ENCODE measurements at regions not wholly inside any gene's neighbourhood (a gene's known extent, or its start where the extent isn't known, plus 50 kb on each side); places are given as distances from the start of the nearest gene placed in this dataset.

DNA sequence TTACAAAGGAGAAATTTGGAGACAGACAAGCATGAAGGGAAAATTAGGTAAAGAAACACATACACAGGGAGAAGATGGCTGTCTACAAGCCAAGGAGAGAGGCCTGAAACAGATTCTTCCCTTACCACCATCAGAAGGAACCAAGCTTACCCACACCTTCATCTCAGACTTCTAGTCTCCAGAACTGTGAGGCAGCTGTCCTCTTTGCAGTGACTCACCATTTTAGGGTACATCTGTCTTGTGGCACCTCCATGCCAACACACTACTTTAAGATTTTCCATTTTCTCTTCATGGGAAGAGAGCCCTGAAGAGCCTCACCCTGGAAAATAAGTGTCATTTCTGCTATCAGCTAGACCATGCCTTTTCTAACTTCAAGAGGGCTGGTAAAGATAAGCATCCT is 369.3 kb downstream of the FRK start:
- Histone ChIP-seq H3K4me3 (ENCODE audit: low read depth, low read length) (no peak overlapping the region), H3K27me3 (ENCODE audit: insufficient read depth, low read length) (no peaks in the 10 kb centered on the region), H3K36me3 (ENCODE audit: insufficient read depth, low read length) (no peaks in the 10 kb centered on the region), H3K4me1 (ENCODE audit: control insufficient read depth, insufficient read depth, low read length, unreplicated experiment) (no peaks in the 10 kb centered on the region), H3K79me2 (ENCODE audit: control insufficient read depth, insufficient read depth, low read length, unreplicated experiment) (no peaks in the 10 kb centered on the region), H3K27ac (ENCODE audit: low read depth, low read length) (no peak overlapping the region), H2AFZ (ENCODE audit: low read length, unreplicated experiment) (no peak overlapping the region)

- no peak overlapping the region for H3K27ac ChIP-seq (ENCODE audit: low read depth, low read length)
- H3K27me3 ChIP-seq (ENCODE audit: insufficient read depth, low read length), result no peaks in the 10 kb centered on the region
- no peak overlapping the region for H2AFZ ChIP-seq (ENCODE audit: low read length, unreplicated experiment)
- H3K4me3 ChIP-seq (ENCODE audit: low read depth, low read length), result no peak overlapping the region
- no peaks in the 10 kb centered on the region for H3K36me3 ChIP-seq (ENCODE audit: insufficient read depth, low read length)
- H3K4me1 ChIP-seq (ENCODE audit: control insufficient read depth, insufficient read depth, low read length, unreplicated experiment), result no peaks in the 10 kb centered on the region
- no peaks in the 10 kb centered on the region for H3K79me2 ChIP-seq (ENCODE audit: control insufficient read depth, insufficient read depth, low read length, unreplicated experiment)
These were observed 369.8 kb downstream of the FRK start for GRCh38 chr6:115690854-115691253.

- no peak overlapping the region for H2AFZ ChIP-seq (ENCODE audit: low read length, unreplicated experiment)
- H3K79me2 ChIP-seq (ENCODE audit: control insufficient read depth, insufficient read depth, low read length, unreplicated experiment), result no peaks in the 10 kb centered on the region
- no peaks in the 10 kb centered on the region for H3K4me1 ChIP-seq (ENCODE audit: control insufficient read depth, insufficient read depth, low read length, unreplicated experiment)
- no peak overlapping the region for H3K27ac ChIP-seq (ENCODE audit: low read depth, low read length)
- H3K27me3 ChIP-seq (ENCODE audit: insufficient read depth, low read length), result no peaks in the 10 kb centered on the region
- H3K4me3 ChIP-seq (ENCODE audit: low read depth, low read length), result no peak overlapping the region
- H3K36me3 ChIP-seq (ENCODE audit: insufficient read depth, low read length), result 0 out of 2 replicates have a peak, but pooled peaks cover 3% of the 10 kb centered on the region
These were observed 378.5 kb downstream of the FRK start for GRCh38 chr6:115681978-115682775.

- Histone ChIP-seq H3K79me2 (ENCODE audit: control insufficient read depth, insufficient read depth, low read length, unreplicated experiment) (no peaks in the 10 kb centered on the region), H2AFZ (ENCODE audit: low read length, unreplicated experiment) (no peak overlapping the region)
These were observed 380.1 kb downstream of the FRK start for GRCh38 chr6:115680621-115681020.

DNA sequence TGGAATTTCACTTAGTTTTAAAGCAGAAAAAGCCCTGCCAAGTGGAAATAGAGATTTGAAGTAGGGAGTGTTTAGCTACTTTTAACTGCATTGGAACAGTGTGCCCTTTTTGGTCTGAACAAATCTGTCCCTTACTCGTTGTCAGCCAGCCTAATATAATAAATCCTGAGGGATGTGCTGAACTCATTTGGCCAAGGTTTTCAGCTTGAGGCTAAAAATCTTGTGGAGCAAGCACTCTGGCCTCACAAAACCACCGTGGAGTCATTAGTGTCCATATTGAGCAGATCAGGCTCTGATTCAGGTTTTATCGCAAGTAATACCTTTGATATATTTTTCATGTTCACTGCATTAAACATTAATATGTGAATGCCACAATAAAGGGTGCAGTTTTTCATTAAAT is 383.5 kb downstream of the FRK start:
- H3K27ac ChIP-seq (ENCODE audit: low read depth, low read length), result no peak overlapping the region
- no peak overlapping the region for H3K4me3 ChIP-seq (ENCODE audit: low read depth, low read length)
- H3K79me2 ChIP-seq (ENCODE audit: control insufficient read depth, insufficient read depth, low read length, unreplicated experiment), result no peaks in the 10 kb centered on the region
- H3K27me3 ChIP-seq (ENCODE audit: insufficient read depth, low read length), result no peaks in the 10 kb centered on the region
- H3K36me3 ChIP-seq (ENCODE audit: insufficient read depth, low read length), result 0 out of 2 replicates have a peak, but pooled peaks cover 3% of the 10 kb centered on the region
- no peaks in the 10 kb centered on the region for H3K4me1 ChIP-seq (ENCODE audit: control insufficient read depth, insufficient read depth, low read length, unreplicated experiment)
- no peak overlapping the region for H2AFZ ChIP-seq (ENCODE audit: low read length, unreplicated experiment)

More at GRCh38 chr6:115680621-115681020, 380.1 kb downstream of the FRK start:
- H3K4me3 ChIP-seq (ENCODE audit: low read depth, low read length), result no peak overlapping the region
- H3K27ac ChIP-seq (ENCODE audit: low read depth, low read length), result no peak overlapping the region
- no peaks in the 10 kb centered on the region for H3K27me3 ChIP-seq (ENCODE audit: insufficient read depth, low read length)
- 0 out of 2 replicates have a peak, but pooled peaks cover 3% of the 10 kb centered on the region for H3K36me3 ChIP-seq (ENCODE audit: insufficient read depth, low read length)
- H3K4me1 ChIP-seq (ENCODE audit: control insufficient read depth, insufficient read depth, low read length, unreplicated experiment), result no peaks in the 10 kb centered on the region

GRCh38 chr6:115675443-115675842 is 385.2 kb downstream of the FRK start:
- H3K27ac ChIP-seq (ENCODE audit: low read depth, low read length), result no peak overlapping the region
- H2AFZ ChIP-seq (ENCODE audit: low read length, unreplicated experiment), result no peak overlapping the region
- H3K4me3 ChIP-seq (ENCODE audit: low read depth, low read length), result no peak overlapping the region
- H3K36me3 ChIP-seq (ENCODE audit: insufficient read depth, low read length), result 0 out of 2 replicates have a peak, but pooled peaks cover 3% of the 10 kb centered on the region
- H3K4me1 ChIP-seq (ENCODE audit: control insufficient read depth, insufficient read depth, low read length, unreplicated experiment), result no peaks in the 10 kb centered on the region
- no peaks in the 10 kb centered on the region for H3K79me2 ChIP-seq (ENCODE audit: control insufficient read depth, insufficient read depth, low read length, unreplicated experiment)
- H3K27me3 ChIP-seq (ENCODE audit: insufficient read depth, low read length), result no peaks in the 10 kb centered on the region

DNA sequence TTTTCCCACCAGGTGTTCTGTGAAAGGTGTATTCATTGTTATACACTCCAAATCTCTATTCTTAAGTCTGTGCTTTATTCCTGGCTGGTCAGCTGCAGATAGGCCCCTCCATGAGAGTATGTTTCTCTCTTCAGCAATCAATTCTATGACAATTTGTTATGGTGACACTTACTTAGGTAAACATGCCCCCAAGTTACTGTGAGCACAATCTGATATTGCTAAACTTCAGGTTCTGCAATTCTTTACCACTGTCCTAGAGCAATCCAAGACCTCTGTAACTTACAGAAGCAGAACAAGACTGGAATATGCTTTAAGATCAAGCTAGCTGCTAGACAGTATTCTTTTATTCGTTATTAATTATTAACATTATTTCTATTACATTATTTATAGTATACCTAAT is 391.9 kb downstream of the FRK start:
- no peaks in the 10 kb centered on the region for H3K36me3 ChIP-seq (ENCODE audit: insufficient read depth, low read length)
- H3K79me2 ChIP-seq (ENCODE audit: control insufficient read depth, insufficient read depth, low read length, unreplicated experiment), result no peaks in the 10 kb centered on the region
- no peaks in the 10 kb centered on the region for H3K4me1 ChIP-seq (ENCODE audit: control insufficient read depth, insufficient read depth, low read length, unreplicated experiment)
- no peak overlapping the region for H3K27ac ChIP-seq (ENCODE audit: low read depth, low read length)
- H3K4me3 ChIP-seq (ENCODE audit: low read depth, low read length), result no peak overlapping the region
- no peak overlapping the region for H2AFZ ChIP-seq (ENCODE audit: low read length, unreplicated experiment)
- H3K27me3 ChIP-seq (ENCODE audit: insufficient read depth, low read length), result no peaks in the 10 kb centered on the region

GRCh38 chr6:115668211-115668610 is 392.5 kb downstream of the FRK start:
- Histone ChIP-seq H3K4me1 (ENCODE audit: control insufficient read depth, insufficient read depth, low read length, unreplicated experiment) (no peaks in the 10 kb centered on the region), H3K36me3 (ENCODE audit: insufficient read depth, low read length) (no peaks in the 10 kb centered on the region), H3K27ac (ENCODE audit: low read depth, low read length) (no peak overlapping the region), H3K79me2 (ENCODE audit: control insufficient read depth, insufficient read depth, low read length, unreplicated experiment) (no peaks in the 10 kb centered on the region), H2AFZ (ENCODE audit: low read length, unreplicated experiment) (no peak overlapping the region), H3K27me3 (ENCODE audit: insufficient read depth, low read length) (no peaks in the 10 kb centered on the region), H3K4me3 (ENCODE audit: low read depth, low read length) (no peak overlapping the region)

DNA sequence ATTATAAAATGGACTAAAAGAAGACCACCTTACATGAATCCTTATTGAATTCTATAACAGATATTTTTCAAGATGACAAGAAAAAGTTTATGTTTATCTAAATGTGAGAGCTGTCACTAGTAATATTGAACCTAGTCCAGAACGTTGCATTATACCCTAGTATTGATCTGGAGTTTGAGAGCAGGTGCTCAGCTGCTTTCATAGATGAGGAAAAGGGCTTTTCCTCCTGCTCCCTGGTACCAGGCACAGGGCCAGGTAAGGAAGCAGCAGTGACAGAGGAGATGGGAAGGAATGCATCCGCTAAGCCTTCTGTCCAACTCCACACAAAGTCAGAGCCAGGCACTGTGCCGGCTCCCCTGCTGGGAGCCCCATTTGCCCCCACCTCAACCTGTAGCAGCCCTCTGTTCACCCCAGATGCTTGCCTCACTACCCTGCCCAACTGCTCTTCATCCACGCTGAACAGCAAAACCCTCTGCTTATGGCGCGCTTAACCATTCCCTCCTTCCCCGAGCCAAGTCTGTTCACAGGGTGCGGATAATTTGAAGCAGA is 393.1 kb downstream of the FRK start:
- no peaks in the 10 kb centered on the region for H3K36me3 ChIP-seq (ENCODE audit: insufficient read depth, low read length)

DNA sequence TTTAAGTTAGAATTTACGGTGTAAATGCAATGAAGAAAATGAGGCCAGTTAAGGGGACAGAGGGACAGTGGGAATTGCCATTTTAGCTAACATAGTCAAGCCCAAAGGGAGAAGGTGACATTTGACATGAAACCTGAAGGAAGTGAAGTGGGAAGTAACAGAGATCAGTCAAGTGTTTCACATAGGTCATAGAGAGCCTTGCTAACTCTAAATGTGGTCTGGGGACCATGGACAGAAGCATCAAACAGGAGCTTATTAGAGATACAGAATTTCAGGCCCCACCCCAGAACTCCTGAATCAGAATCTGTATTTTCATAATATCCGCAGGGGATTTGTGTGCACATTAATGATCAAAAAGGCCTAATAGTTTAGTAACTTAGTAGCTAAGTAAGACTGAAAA is 393.7 kb downstream of the FRK start:
- H3K36me3 ChIP-seq (ENCODE audit: insufficient read depth, low read length), result no peaks in the 10 kb centered on the region
- no peaks in the 10 kb centered on the region for H3K79me2 ChIP-seq (ENCODE audit: control insufficient read depth, insufficient read depth, low read length, unreplicated experiment)
- no peaks in the 10 kb centered on the region for H3K4me1 ChIP-seq (ENCODE audit: control insufficient read depth, insufficient read depth, low read length, unreplicated experiment)
- H2AFZ ChIP-seq (ENCODE audit: low read length, unreplicated experiment), result no peak overlapping the region
- H3K27ac ChIP-seq (ENCODE audit: low read depth, low read length), result no peak overlapping the region
- H3K4me3 ChIP-seq (ENCODE audit: low read depth, low read length), result no peak overlapping the region
- H3K27me3 ChIP-seq (ENCODE audit: insufficient read depth, low read length), result no peaks in the 10 kb centered on the region

More for the DNA sequence above, 393.1 kb downstream of the FRK start:
- Histone ChIP-seq H3K79me2 (ENCODE audit: control insufficient read depth, insufficient read depth, low read length, unreplicated experiment) (no peaks in the 10 kb centered on the region), H3K4me3 (ENCODE audit: low read depth, low read length) (no peak overlapping the region), H3K27me3 (ENCODE audit: insufficient read depth, low read length) (no peaks in the 10 kb centered on the region), H3K27ac (ENCODE audit: low read depth, low read length) (no peak overlapping the region), H2AFZ (ENCODE audit: low read length, unreplicated experiment) (no peak overlapping the region), H3K4me1 (ENCODE audit: control insufficient read depth, insufficient read depth, low read length, unreplicated experiment) (no peaks in the 10 kb centered on the region)

DNA sequence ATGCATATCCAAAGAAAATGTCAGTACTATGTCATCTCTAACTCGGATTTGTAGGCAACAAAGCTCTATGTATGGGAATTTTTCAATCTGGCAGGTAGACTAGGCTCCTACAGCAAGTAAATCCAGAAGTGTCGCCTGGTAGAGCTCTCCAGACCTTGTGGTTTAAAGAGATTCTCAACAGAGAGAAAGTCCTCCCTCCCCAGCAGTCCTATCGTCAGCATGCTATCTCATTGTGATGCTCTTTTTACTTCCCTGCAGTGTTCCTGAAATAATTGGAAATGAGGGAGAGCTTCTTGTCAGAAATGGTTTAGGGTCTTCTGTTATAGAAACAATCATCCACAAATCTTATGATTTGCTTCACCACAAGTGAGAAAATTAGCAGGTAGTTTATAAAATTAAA is 395.4 kb downstream of the FRK start:
- Histone ChIP-seq H2AFZ (ENCODE audit: low read length, unreplicated experiment) (no peak overlapping the region), H3K79me2 (ENCODE audit: control insufficient read depth, insufficient read depth, low read length, unreplicated experiment) (no peaks in the 10 kb centered on the region), H3K4me1 (ENCODE audit: control insufficient read depth, insufficient read depth, low read length, unreplicated experiment) (no peaks in the 10 kb centered on the region), H3K36me3 (ENCODE audit: insufficient read depth, low read length) (no peaks in the 10 kb centered on the region), H3K27me3 (ENCODE audit: insufficient read depth, low read length) (no peaks in the 10 kb centered on the region), H3K4me3 (ENCODE audit: low read depth, low read length) (no peak overlapping the region), H3K27ac (ENCODE audit: low read depth, low read length) (no peak overlapping the region)

All from ACC112 (cell line).